ENCODE measurements at regions not wholly inside any gene's neighbourhood (a gene's known extent, or its start where the extent isn't known, plus 50 kb on each side); places are given as distances from the start of the nearest gene placed in this dataset.

- TF ChIP-seq, protein P1, sequence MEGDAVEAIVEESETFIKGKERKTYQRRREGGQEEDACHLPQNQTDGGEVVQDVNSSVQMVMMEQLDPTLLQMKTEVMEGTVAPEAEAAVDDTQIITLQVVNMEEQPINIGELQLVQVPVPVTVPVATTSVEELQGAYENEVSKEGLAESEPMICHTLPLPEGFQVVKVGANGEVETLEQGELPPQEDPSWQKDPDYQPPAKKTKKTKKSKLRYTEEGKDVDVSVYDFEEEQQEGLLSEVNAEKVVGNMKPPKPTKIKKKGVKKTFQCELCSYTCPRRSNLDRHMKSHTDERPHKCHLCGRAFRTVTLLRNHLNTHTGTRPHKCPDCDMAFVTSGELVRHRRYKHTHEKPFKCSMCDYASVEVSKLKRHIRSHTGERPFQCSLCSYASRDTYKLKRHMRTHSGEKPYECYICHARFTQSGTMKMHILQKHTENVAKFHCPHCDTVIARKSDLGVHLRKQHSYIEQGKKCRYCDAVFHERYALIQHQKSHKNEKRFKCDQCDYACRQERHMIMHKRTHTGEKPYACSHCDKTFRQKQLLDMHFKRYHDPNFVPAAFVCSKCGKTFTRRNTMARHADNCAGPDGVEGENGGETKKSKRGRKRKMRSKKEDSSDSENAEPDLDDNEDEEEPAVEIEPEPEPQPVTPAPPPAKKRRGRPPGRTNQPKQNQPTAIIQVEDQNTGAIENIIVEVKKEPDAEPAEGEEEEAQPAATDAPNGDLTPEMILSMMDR (conservative IDR thresholded peaks at IDR 0.05; ENCODE audit: low read depth, low read length): no peak
- TF ChIP-seq EZH2 (IDR thresholded peaks at IDR 0.05; ENCODE audit: borderline replicate concordance, low read depth, low read length, poor library complexity, severe bottlenecking): no peak
Observed at GRCh38 chr1:87650306-87650705, 321.6 kb downstream of the LMO4 start.

Measured in A673 (cell line).